Hematopoietic multipotent progenitor cell (in vitro differentiated cells): ENCODE measurements at regions not wholly inside any gene's neighbourhood (a gene's known extent, or its start where the extent isn't known, plus 50 kb on each side); places are given as distances from the start of the nearest gene placed in this dataset.

Experiments used
- DNase-seq, 3 donors: peaks; one replicate each; pipeline ENCODE4 v3.0.0-alpha.2; 2011 to 2015; ENCODE audit warnings: low read depth in 2 of 3, low spot score in 2 of 3

- no peak for DNase-seq
These were observed 241.2 kb upstream of the NCKAP5 start for GRCh38 chr2:133809485-133809884.

DNA sequence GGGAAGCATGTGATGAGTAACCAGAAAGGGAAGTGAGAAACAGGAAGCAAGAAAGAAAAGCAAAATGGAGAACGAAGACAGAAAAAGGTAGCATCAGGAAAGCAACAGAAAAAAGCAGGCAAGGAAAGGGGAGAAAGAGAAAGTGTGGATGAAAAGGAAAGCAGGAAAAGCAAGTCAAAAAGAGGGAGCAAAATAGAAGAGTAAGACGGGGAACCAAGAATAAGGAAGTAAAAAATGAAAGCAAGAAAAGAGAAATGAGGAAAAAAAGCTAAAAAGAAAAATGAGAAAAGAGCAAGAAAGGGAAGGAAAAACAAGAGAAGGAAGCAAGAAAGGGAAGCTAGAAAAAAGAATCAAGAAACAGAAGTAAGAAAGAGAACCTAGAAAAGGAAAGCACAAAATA is 242.3 kb upstream of the NCKAP5 start:
- no peak for DNase-seq

DNA sequence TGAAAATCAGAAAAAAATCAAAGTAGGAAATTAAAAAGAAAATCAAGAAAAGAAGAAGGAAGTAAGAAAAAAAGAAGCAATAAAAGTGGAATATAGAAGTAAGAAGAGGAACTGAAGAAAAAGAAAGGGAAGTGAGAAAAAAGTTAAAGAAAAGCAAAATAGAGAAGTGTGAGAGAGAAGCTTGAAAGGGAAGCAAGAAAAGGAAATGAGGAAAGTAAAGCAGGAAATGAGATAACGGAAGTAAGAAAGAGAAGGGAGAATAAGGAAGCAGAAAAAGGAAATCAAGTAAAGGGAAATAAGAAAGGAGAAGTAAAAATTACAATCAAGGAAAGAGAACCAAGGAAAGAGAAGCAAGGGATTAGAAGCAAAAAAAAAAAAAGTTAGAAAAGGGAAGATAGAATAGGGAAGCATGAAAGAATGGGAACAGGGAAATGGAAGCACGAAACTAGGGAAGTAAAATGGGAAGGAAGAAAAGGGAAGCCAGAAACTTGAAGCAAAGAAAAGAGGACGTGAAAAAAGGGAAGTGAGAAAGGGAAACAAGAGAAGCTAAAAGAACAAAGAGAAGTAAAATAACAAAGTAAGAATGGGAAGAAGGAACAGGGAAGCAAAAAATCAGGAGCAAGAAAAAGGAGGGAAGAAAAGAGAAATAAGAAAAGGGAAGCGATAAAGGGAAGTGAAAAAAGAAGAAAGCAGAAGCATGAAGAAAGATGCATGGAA is 243.3 kb upstream of the NCKAP5 start:
- no peak for DNase-seq

GRCh38 chr2:133812826-133813617 is 244.8 kb upstream of the NCKAP5 start:
- DNase-seq, result no peak

GRCh38 chr2:133814890-133815289 is 246.6 kb upstream of the NCKAP5 start:
- no peak for DNase-seq

DNA sequence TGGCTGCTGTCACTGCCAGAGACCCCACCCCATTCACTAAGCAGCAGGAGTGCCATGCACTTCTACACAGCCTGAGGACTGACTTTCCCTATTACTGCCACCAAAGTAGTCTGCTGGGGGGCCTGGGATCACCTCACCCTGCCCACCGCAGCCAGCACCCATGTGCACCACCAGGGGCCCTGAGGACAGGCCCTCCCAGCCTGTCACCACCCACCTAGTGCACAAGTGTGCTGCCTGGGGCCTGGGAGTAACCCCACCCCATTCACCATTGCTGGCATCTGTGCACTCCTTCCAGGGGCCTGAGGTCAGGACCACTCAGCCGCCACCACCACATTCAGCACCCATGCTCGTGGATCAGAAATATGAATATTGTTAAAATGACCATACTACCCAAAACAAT is 247.8 kb upstream of the NCKAP5 start:
- DNase-seq, result no peak

DNA sequence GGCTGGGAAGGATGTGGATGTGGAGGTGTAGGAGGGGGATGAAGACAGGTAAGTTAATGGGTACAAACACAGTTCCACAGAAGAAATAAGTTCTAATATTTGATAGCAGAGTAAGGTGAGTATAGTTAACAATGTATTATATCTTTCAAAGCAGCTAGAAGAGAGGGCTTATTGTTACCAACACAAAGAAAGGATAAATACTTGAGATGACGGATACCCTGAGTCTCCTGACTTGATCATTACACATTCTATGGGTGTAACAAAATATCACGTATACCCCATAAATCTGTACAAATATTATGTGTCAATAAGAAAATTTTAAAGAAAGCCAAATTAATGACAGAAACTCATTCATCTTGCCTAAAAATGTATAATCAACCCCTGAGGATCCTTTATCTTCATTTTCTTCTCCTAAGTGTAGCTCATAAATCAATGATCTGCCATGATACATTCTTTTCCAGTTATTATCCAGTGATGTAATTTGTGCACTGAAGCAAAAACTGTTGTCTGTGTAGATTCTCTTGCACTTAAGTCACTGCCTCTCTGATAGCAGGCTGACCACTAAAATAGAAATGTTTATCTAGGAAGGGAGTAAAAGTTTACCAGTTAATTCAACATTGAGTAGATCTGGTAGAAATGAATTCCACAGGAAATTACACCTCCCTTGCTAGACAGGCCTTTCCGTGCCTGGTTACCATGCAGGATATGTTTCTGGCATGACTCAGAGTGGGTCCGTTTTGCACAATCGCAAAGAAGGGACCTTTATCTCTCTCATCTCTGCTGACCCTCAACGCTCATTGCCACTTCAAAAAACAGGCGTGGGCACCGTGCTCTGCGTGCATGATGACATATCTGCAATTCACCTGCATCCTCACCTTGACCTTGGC is 249.7 kb upstream of the NCKAP5 start:
- no peak for DNase-seq

- no peak for DNase-seq
These were observed 250.4 kb upstream of the NCKAP5 start for GRCh38 chr2:133818661-133819060.

DNA sequence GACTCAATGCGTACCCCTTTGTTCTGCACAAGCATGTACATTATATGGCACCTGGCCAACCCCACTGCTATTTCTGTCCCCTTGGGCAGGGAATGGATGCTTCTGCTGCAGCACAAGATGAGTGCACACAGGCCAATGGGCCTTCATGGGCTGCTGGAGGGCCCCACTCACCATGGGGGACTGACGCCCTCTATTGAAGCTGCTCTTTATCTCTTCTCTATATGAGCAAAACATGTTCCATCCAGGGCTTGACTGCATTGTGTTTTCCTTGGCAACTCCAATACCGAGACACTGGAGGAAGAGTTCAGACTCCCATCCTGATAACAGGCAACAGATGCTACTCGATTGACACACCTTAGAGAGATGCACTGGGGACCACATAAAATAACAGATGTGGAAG is 251.6 kb upstream of the NCKAP5 start:
- no peak for DNase-seq

GRCh38 chr2:133821107-133821760 is 253.0 kb upstream of the NCKAP5 start:
- DNase-seq, result no peak

DNA sequence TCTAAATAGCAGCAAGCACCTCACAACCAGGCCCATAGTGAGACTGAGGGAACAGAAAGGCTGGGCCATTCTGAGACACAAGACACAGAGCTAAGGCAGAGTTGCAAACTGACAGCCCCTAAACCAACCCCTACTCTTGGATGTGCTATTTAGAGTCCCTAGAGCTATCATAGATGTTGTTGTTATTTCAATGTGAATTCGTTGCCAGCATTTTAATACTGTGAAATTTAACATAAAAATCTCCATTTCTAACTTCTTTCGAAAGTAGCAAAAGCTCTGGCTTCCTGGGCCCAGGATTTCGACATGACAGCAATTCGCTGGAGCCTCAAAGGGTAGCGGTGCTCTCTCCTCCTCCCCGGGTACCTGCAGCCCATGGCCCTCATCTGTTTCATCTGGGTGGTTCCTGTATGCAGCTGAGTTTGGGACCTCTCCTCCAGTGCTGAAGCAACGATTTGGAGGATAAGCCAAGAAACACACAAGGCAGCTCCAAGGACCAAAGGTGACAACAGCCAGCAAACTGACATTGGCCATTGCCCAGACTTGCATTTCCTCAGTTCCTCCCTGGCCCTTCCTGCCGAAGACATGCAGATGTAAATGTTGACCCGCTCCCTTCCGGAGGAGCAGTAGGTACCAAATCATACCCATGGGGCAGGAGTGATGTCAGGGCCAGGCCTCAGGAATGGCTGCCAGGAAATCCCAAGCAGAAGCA is 254.4 kb upstream of the NCKAP5 start:
- no peak for DNase-seq

DNA sequence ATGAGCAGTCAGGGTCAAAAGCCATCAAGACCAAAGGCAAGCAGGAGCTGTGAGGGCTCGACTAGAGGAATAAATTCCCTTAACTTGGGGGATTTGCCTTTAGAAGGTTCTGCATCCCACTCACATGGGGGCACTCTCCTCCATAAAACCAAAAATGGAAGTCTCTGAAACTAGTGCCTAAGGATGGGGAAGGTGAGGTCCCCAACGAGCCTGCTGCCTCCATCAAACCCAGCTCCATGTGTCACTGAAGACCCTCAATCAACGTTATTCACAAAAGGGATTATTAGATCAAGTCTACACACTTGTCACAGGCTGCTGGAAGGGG is 254.9 kb upstream of the NCKAP5 start:
- DNase-seq, result no peak

- no peak for DNase-seq
These were observed 256.6 kb upstream of the NCKAP5 start for GRCh38 chr2:133824869-133825268.

DNA sequence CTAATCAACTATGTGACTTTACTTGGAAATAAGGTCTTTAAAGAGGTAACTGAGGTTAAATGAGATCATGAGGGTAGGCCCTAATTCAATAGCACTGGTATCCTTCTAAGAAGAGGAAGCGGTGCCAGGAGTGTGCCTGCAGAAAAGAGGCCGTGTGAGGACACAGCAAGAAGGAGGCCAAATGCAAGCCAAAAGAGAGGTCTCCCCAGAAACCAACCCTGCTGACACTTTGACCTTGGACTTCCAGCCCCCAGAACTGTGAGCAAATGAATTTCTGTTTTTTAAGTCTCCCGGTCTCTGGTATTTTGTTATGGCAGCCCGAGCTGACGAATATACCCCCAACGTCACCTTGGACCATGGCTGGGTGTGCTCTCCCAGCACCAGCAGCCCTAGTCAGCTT is 257.5 kb upstream of the NCKAP5 start:
- DNase-seq, result no peak

DNA sequence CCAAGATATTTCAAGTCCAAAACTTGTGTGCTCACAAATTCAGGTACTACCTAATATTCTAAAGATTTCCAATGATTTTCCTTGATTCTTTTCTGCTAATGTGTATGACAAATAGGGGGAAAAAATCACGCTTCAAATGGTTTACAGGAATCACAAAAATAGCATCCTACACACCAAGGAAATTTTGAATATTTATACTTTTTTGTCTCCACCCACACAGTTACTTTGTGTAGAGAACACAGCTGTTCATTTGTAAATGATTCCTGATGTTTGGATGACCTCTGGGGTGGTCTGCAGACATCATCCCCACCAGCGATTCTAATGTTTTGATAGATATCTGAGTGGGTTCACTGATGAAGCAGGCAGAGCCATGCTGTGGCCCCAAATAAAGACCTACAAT is 260.6 kb upstream of the NCKAP5 start:
- no peak for DNase-seq

- no peak for DNase-seq
These were observed 261.3 kb upstream of the NCKAP5 start for GRCh38 chr2:133829450-133830020.

- no peak for DNase-seq
These were observed 265.5 kb upstream of the NCKAP5 start for GRCh38 chr2:133833746-133834145.

- DNase-seq, result no peak
These were observed 267.8 kb upstream of the NCKAP5 start for GRCh38 chr2:133835821-133836619.

DNA sequence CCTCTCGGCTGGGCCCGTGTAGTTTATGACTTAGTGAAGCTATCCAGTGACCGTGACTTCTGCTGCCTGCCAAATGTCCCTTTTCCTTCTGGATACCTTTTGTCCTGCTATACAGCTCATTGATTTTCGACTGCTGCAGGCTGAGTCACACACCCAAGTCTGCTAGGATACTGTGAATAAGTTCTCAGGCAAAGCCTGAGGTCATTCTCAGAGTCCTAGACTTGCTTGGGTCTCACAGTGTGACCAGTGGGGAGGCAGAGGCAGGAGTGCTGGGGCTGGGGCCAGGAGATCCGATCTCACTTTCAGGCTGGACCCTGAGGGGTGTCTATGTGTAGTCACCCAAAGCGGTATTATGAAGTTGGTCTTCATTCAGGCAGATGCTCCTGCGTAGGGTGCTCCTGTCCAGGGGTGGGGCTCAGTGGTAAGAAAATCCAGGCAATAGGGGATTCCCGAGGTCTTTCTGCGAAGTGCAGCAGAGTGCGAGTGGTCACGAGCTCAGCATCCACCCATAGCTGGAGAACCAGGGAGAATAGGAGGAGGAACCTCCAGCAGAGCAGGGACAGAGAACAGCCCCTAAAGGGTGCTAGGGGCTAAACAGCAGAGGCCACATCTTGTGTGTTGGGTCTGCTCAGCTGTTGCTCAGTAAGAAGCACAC is 268.6 kb upstream of the NCKAP5 start:
- DNase-seq, result no peak
